OCI-M2 (cell line): ENCODE measurements at regions not wholly inside any gene's neighbourhood (a gene's known extent, or its start where the extent isn't known, plus 50 kb on each side); places are given as distances from the start of the nearest gene placed in this dataset.

Experiments
- DNase-seq: peaks from one replicate; lab custom pipeline; 2025; ENCODE audit not compliant: unreplicated experiment; lab: John Stamatoyannopoulos, UW

- DNase-seq = no peak
Observed at GRCh38 chr4:11736978-11737377, 308.3 kb upstream of the HS3ST1 start.

DNA sequence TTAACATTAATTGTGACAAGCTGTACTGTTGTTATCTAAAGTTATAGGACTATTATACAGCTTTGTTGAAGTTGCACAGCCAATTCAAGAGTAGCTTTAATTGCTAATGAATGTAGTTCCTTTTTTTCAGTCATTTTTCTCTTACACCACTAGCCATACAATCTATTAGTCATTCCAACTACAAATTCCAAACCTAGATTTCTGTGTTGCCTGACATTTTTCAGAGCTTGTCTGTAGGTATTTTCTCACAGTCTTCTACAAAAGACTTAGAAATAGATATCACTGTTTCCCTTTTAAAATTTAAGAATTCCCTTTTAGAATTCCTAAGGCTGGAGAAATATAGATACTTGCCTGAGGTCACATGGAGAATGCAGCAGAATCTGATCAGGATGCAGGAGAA lies 307.0 kb upstream of the HS3ST1 start:
- no peak for DNase-seq

GRCh38 chr4:11732155-11732554 lies 303.5 kb upstream of the HS3ST1 start:
- DNase-seq = no peak

DNA sequence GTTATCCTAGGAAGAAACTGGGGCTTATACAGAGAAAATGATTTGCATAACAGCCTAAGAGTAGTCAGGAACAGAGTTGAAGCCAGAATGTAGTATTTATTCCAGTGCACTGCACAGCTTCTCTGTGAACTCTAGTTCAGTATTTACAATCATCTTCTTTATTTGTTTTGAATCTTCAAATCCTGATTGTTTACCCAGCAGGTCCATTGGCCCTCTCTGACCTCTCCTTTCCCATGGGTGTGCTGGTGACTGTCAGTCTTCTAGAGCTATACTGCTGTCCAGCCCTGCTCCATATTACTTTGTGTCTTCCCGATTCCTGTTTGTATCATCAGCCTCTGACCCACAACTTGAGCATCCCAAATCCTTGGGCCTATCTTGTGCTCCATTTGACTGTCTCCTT lies 301.9 kb upstream of the HS3ST1 start:
- no peak for DNase-seq

DNA sequence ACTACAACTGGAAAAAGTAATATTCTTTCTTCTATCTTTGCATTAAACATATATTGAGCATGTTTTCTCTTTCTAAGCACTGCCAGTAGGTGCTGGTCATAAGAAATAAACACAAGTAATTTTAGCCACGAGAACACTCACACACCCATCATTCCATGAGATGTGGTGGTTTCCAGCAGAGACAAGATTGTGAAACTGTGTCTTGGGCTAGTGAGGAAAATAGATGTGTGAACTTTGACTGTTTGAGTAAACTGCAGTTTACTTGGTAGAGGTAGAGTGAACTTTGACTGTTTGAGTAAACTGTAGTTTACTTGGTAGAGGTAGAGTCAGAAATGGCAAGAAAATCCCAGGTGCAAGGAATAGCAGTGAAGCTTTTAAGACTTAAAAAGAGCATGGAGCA lies 300.9 kb upstream of the HS3ST1 start:
- DNase-seq = no peak

DNA sequence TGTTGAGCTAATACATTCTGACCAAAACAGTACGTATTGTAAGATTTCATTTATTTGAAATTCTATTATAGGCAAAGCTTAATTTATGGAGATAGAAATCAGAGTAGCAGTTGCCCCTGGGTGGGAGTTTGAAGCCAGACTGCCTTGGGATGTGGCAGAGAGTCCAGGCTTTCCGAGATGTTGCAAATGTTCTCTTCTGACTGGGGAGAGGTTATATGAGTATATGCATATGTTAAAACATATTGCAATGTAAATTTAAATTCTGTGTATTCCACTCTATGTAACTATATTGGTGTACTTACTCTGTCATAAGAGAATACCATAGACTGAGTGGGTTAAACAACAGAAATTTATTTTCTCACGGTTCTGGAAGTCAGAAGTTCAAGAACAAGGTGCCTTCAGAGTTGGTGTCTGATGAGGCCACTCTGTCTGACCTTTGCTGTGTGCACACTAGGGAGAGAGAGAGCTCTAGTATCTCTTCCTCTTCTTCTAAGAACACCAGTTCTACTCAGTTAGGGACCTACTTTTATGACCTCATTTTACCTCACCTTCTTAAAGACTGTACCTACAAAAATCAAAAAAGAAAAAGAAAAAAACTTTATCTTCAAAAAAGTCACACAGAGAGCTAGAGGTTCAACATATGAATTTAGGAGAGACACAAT lies 299.3 kb upstream of the HS3ST1 start:
- DNase-seq = no peak

- DNase-seq = no peak
Observed at GRCh38 chr4:11724731-11725130, 296.0 kb upstream of the HS3ST1 start.

- DNase-seq = no peak
Observed at GRCh38 chr4:11722223-11722622, 293.5 kb upstream of the HS3ST1 start.

DNA sequence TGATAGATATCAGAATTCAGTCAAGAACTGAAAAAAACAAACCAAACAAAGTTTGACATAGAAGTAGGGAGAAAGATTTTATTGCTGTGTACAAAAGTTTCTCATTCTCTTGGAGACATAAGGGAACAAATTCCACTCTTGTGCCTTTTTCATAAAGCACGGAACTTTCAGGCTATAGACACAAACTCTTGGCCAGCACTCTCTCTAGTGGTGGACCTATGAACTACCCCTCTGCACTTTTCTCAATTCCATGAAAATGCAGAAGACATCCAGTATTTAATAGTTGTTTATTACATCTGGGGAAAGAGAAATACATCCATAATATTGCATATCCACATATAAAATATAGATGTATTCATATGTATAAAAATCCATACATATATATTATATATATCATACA lies 291.6 kb upstream of the HS3ST1 start:
- no peak for DNase-seq

GRCh38 chr4:11719879-11720278 lies 291.2 kb upstream of the HS3ST1 start:
- DNase-seq = no peak

GRCh38 chr4:11715753-11716521 lies 287.2 kb upstream of the HS3ST1 start:
- DNase-seq = no peak

DNA sequence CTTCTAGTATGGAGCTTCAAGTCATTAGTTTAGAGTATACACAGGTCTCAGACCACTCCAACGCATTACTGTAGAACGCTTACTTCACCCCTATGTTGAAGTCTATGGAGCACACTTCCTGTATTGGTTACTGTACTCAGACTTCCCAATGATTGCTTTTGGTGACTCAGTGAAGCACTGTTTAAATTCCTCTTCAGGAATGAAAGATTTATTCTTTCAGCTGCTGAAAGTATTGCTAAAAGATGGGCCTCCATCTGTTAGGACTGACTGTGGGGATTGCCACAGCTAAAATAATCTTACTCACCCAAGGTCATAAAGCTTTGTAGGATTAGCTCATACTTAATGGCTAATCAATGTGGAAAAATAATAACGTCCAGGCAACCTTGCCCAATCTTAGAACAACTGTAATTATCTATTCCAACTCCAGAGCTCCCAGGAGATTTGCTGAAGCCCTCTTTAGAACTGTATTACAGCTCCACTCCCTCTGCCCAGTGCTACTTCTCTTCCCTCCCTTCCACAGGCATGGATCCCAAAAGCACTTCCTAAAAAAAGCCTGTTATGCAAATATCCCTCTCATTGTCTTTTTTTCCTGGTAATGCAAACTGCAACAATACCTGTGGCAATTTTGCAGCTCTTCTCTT lies 281.9 kb upstream of the HS3ST1 start:
- DNase-seq = no peak

DNA sequence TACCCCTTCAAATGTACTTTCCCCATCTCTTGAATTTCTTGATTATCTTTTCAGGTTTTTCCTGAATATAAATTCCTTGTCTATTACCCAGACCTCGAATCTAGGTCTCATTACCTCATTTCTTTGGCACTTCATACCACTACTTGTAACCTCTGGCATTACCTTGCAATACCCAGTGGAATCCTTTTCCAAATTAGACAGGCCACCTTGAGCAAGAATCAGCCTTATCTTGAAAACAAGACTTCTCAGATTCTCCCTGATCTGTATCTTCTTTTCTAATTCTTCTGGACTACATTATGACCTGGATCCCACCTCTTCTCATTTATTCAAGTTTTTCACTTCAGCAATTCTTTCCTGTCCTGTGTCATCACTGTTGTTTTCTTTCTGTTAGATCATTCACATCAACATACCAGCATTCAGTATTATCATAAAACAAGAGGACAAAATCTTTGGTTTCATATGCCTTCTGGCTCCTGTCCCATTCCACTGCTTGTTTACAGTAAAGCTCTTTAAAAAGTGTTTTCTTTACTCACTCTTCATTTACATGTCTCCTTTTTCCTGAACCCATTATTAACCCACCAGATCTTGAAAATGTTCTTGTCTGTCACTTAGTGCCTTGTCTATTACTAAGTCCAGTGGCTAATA lies 275.6 kb upstream of the HS3ST1 start:
- no peak for DNase-seq

GRCh38 chr4:11702886-11703557 lies 274.3 kb upstream of the HS3ST1 start:
- no peak for DNase-seq

DNA sequence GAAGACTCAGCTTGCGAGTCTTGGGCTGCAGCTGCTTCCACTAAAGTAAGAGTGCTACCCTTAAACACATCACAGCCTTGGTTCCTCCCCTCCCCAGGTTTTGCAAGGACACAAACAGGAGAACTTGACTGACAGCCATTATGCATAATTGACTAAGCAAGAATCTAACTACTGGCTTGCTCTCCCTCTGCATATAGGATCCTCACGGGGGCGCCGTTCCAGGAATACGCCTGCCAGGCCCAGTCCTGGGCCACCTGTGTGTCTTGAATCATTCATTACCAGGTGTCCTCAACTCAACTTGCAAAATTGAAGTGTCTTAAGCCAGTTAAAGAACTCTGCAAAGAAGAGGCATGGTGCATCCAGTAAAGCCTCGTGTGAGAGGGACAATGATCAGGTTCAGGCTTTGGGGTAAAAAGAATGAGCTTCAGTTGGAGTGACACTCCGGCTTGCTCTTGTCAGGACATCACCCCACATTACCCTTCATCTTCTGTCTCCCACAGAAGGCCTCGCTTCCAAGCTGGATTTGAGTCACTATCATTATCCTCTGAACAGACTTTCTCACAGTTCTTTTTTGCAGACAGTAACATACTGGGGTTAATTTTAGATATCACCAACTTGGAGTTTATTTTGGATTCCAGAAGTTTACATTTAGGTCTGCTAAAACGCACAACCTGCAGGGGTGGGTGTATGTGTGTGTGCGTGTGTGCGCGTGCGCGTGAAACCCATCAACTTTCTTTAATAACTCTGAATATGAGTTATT lies 273.5 kb upstream of the HS3ST1 start:
- no peak for DNase-seq

DNA sequence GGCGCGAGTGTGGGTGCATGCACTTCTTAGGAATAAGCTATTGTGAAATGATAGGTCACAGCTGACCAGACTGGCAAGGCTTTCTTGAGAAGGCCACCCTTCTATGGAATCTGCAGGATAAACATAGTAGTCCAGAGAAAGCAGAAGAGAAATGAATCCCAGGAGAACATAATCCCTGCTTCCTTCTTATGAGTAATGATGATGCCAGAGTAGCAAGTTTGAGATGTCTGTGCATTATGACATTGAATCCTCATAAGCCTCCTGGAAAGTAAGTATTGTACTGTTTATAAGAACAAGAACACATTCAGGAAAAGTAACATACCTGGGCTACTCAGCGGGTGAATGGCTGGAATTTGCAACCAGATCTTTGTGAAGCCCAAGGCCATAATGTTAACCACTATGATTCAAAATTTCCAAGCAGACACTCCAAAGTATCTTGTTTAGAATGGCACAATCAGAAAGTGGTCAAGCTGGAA lies 272.1 kb upstream of the HS3ST1 start:
- DNase-seq = no peak

DNA sequence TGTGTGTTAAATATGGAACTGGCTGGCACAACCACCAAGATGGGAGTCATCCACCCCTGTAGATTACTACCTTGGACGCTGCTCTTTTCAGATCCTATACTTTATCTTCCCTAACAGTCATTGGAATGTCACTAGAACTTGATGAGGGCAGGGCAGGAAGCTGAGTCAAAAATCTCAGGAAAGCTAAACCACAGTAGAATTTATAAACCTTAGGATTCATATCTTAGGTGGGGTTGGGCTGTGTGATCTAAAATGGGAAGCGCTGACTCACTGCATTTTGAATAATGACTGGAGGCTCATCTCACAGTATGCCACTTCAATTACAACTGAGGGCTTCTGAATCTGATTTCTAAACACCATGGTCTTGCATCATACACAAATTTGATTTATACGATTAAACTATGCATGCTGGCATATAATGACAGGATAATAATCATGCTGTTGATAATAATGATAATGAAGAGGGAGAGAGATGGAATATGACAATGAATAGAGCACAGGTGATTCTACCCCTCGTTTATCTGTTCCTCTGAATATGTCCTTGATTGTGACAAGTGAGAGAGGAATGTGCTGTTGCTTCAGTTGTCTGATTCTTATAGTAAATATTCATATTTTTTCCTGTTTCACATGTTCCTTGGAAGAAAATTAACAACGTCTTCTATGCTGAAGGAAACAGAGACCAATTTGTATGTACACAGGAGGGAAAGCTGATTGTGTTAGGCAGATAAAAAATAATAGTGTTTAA lies 270.3 kb upstream of the HS3ST1 start:
- DNase-seq = no peak

DNA sequence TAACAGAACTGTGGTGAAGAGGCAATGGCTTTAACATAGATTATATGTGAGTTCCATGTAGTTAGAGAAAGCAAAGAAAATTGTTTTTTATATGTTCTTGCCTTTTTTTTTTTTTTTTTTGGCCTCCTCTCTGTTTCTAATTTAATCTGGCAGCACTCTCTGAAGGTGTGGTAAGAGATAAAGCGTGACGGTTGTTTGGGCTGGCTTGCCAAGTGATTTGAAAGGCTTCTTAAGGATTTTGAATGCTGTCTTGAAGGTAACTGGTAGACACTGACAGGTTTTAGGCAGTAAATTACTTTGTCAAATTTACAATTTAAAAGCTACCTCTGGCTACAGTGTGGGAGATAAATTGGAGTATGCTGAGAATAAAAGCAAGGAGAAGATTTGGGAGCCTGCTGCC lies 269.3 kb upstream of the HS3ST1 start:
- no peak for DNase-seq

DNA sequence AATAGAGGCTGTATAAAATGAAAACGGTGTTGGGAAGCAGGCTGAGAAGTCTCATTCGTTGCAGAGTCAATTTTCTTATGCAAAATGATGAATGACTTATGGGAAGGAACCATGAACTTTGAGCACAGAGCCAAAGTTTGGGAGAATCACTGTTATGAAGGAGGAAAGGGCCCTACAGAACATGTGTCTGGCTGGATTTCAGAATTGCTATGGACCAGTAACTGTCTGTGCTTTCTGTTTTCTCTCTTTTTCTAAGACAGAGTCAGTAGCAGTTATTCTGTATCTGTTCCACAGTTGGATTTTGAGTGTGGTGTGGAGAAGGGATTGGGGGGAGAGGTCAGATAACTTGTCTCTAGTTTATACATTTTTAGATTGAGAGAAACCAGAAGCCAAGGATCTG lies 265.0 kb upstream of the HS3ST1 start:
- DNase-seq = no peak

DNA sequence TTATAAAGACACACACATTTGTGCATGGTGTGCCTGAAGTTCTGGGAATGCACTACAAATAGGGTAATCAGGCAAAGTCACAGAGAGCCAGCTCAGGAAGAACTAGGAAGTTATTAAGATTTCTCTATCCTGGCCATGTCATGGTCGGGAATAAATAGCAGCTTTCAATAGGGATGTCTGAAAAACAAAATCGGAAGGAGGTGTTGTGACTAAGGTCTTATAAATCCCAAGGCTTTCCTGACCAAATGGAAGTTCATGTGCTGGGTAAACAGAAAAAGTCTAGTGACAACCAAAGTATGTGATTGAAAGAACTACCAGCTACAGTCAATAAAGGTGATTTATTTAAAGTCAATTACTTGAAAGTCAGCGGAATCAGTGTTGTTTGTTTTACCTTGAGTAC lies 262.5 kb upstream of the HS3ST1 start:
- no peak for DNase-seq
